Peyer's patch (tissue), 4 donors: ENCODE measurements at regions not wholly inside any gene's neighbourhood (a gene's known extent, or its start where the extent isn't known, plus 50 kb on each side); places are given as distances from the start of the nearest gene placed in this dataset.

ENCODE experiments used
- POLR2A ChIP-seq, 2 donors: fragments of 450-650 bp; IDR thresholded peaks; one replicate each; pipeline ENCODE4 v1.5.1; 2017; ENCODE audit warnings: antibody characterized with exemption in 2 of 2, mild to moderate bottlenecking in 2 of 2, moderate library complexity in 2 of 2
- TF ChIP-seq, protein P1 (sequence below), 6 experiments: fragments of 450-650 bp in 4 of 6; fragments of 200-600 bp in 2 of 6; sonication (generic) in 1 of 6; IDR thresholded peaks; one replicate each; pipeline ENCODE4 v1.5.1; 2017 to 2019; ENCODE audit warnings: antibody characterized with exemption in 6 of 6, mild to moderate bottlenecking in 3 of 6, moderate library complexity in 1 of 6

DNA sequence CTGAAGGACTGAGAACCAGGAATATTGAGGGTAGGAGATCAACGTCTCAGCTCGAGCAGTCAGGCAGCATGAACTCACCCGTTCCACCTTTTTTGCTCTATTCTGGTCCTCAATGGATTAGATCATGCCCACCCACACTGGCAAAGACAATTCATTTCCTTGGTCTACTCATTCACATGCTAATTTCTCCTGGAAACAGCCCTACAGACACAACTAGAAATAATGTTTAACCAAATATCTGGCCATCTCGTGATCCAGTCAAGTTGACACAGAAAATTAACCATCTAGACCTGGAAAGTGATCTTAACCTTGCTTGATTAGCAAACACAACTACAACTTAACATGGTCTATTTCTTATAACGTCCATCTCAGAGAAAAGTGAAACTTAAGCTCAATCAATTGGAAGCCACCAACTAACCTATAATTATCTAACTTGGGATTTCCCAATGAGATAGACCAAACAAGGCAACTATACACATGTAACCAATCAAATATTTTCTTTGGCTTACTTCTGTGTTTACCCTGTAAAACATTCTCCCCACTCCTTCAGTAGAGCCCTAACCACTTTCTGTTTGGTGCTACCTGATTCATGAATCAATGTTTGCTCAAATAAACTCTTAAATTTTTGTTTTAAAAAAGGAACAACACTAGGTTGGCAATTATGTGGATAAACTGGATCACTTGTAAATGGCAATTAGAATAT lies 69.7 kb upstream of the MAMLD1 start:
- TF ChIP-seq, protein P1, sequence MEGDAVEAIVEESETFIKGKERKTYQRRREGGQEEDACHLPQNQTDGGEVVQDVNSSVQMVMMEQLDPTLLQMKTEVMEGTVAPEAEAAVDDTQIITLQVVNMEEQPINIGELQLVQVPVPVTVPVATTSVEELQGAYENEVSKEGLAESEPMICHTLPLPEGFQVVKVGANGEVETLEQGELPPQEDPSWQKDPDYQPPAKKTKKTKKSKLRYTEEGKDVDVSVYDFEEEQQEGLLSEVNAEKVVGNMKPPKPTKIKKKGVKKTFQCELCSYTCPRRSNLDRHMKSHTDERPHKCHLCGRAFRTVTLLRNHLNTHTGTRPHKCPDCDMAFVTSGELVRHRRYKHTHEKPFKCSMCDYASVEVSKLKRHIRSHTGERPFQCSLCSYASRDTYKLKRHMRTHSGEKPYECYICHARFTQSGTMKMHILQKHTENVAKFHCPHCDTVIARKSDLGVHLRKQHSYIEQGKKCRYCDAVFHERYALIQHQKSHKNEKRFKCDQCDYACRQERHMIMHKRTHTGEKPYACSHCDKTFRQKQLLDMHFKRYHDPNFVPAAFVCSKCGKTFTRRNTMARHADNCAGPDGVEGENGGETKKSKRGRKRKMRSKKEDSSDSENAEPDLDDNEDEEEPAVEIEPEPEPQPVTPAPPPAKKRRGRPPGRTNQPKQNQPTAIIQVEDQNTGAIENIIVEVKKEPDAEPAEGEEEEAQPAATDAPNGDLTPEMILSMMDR (IDR thresholded peaks at IDR 0.05): no peak
- TF ChIP-seq POLR2A (IDR thresholded peaks at IDR 0.05): no peak
